CD4-positive, alpha-beta T cell treated with Interleukin-4 for 4 hours (primary cell): ENCODE measurements at regions not wholly inside any gene's neighbourhood (a gene's known extent, or its start where the extent isn't known, plus 50 kb on each side); places are given as distances from the start of the nearest gene placed in this dataset.

Source experiments
- DNase-seq: peaks from one replicate; pipeline ENCODE4 v3.0.0-alpha.2; 2020

DNA sequence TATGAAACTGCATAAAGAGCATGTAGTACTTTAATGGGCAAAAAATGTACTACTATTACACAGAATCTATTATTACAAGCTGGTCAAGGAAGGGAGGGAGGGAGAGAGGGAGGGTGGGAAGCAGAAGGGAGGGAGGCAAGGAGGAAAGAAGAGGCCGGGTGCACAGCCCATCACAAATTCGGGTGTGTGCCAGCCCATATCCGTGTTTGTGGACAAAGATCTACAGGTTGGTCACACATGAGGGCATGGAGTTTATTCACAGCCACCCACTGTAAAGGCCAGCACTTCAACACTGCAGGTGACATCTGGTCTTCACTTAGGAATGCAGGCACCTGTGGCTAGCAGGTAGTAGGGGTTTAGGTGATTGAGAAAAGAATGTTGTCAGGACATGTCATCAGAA, 352.5 kb upstream of the NBEA start:
- DNase-seq, result no peak

DNA sequence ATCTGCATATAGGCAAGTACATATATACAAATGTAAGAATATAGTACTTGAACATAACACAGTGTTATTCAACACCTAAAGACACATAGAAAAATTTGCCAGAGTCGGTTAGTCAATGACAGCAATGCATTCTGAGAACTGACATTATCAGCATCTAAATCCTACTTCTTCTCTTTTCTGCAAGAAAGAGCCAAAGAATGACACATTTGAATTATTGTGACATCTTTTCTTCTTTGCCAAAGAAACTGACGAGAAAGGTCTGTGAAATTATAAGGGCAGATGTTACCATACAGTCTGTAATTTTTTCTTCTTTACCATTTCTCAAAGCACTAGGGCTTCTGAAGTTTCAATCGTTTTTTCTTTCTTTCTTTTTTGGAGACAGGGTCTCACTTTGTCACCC, 350.9 kb upstream of the NBEA start:
- no peak for DNase-seq

DNA sequence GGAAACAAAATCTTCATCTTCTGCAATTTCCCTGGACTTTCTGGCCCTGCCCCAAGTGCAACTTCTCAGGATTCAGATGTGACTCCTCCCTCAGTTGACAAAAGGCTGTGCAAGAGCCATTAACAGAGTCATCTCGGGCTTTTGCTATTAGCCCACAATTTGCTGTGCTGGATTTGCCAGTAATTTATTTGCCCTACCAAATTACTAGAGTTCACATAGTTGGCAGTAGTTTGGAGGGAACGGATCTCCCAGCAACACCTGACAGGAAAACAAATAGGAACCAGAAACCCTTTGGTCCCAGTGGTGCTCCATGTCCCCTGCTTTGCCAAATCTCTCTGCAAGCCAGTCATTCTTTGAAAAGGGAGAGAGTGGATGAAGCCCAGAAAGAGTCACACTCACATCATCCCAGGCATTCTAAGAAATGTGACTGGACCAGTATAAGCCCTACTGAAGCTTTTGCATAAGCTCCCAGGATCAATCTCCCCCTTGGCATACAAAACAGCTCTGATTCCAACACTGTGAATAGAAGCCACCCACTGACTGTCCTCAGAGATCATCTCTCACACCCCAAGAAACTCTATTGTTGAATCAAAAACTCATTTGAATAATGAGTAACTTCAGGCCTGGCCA, 350.1 kb upstream of the NBEA start:
- DNase-seq, result no peak

DNA sequence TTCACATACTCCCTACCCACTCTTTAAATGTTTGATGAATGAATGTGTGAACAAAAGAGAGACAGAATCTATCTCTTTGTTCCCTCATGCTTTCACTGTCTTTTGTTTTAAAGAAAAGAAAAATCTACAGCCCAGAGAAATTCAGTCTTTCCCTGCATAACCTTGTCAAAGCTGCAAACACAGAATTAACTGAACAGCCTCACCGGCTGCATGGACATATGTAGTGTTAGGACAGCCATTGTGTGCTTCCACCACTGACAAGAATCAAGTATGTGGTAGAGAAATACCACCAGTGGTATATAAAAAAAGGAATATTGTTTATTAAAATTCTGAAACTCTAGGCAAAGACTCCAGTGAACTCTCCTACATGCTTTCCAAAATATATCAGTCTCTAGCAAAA, 348.4 kb upstream of the NBEA start:
- DNase-seq, result no peak

DNA sequence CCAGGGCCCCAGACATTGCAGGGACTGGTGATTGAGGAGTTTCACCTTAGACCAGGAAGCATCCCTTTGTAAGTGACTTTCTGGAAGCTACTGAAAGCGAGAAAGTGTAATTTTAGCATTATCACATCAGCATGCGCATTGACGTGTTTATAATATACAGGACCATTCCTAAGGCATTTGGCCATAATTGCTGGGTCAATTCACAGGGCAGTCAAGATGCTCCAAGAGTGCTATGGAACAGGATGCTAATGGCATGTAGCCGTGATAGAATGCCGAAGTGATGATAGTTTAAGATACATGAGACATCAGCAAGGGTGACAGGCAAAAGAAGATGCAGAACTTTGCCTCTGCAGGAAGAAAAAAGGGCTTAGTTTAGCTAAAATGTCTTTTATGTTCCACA, 347.6 kb upstream of the NBEA start:
- no peak for DNase-seq

DNA sequence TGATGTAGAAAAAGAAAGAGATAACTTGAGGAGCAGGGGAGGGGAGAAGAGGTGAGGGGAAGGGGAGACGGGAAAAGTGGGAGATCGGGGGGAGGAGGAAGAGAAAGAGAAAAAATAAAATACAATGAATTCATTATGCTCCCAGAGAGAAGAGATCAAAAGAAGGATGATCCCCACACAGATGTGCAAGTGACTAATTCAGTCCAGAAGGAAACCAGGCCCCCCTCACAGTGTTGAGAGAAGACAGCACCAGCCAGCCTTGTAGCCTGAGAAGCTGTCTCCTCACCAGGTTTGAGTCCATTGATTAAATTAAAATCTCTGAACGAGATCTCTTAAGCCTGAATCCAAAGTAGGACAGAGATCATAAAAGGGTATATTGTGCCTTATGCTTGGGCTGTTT, 333.7 kb upstream of the NBEA start:
- DNase-seq, result no peak

DNA sequence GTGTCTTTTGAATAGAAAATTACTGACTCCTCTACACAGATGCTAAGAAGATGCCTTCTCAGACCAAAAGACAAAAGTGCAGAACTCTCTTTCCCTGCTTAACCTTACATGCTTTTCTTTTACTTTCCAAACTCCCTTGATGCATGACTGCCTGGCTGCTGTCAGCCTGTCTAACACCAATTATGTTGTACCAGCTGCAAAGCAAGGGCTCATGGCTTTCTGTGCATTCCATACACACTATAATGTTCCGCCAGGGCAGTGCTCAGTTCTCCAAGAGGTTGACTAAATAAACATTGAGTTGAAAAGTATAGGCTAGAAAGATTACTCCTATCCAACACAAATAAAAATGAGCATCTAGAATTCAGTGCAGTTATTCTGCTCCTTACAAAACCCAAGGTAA, 330.4 kb upstream of the NBEA start:
- no peak for DNase-seq

DNA sequence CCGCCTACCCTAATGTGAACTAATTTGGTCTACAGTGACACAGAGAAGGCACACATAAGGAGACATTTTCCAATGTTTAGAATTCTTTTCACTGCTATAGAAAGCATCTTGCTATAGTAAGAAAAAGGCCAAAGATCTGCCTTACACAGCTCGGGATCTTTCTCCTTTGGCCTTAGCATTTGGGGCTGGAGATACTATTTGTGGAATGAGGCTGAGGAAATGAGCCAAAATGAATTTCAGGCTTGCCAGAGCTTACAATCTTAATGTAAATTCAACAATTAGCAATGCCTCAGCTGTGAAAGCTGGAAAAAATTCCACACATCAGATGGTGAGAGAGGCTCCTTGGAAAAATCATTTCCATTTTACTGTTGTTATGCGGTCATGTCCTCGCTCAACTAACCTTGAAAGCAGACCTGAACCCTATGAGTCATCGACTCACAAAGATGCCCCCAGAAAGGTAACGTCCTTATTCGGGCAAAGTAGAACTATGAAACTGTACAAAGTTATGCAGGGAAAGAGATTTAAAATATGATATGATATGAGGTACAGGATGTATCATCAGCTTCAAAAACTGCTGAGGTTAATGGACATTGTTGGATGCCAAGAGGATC, 324.5 kb upstream of the NBEA start:
- DNase-seq, result no peak

DNA sequence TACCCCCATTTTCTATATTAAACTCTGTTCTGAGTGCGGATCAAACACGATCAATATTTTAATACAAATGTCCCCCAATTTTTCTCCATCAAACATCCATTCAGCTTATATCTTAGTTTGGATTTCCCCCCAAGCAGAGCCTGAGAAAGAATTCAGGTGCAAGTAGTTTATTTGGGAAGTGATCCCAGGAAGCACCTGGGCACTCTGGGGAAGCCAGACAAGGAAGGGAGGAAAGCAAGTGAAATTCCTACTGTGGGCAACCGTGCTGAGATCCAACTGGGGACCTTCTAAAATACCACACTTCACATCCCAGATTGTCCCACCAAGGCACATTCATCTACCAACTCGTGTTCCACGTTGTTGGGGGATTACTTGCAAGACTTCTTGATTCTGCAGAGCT, 323.4 kb upstream of the NBEA start:
- no peak for DNase-seq

DNA sequence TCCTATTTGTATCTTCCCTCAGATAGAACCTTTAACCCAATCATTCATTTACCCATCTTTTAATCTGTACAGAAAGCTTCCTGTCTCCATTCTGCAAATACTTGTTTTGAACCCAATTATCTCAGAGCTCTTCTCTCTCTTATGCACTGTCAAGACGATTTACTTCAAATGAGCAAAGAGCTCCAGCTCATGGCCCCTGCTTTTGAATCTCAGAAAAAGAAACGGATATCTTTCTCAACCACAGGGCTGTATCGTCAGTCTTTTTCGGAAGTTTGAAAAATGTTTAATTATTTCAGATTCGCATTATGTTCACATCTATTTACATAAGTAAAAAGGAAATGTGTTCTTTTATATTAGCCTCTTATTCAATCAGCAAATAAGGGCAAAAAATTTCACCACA, 322.7 kb upstream of the NBEA start:
- no peak for DNase-seq

DNA sequence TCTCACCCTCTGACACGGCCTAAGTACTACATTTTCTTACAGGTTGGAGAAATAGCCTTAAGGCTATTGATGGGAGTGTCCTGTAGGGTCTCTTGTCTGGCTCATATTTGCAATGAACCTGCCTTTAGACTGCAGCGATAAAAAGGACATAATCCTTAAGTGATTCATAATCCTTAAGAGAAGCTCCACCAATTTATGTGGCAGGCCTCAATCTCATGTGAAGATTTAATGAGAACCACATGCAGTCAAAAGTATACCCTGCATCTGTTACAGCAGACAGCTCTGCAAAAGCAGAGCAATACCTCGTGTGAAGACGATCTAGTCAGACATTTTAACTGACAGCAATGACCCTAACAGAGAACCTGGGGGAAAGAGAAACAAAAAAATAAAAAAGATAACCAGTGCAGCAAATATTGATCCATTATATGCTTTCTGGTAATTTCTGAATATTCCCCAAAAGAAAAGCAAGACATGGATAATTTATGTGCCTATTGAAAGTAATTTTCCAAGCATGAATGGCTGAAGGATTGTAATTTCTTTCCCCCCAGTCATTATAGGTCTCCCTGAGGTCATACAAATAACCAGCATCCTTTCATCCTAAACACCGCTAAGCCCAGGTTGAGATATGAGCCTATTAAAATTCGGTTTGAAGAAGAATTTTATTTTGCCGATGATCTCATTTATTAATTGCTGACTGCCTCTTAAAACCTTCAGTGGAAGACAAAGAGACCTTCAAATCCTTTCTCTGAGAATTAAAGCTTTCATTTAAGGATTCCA, 321.8 kb upstream of the NBEA start:
- no peak for DNase-seq

DNA sequence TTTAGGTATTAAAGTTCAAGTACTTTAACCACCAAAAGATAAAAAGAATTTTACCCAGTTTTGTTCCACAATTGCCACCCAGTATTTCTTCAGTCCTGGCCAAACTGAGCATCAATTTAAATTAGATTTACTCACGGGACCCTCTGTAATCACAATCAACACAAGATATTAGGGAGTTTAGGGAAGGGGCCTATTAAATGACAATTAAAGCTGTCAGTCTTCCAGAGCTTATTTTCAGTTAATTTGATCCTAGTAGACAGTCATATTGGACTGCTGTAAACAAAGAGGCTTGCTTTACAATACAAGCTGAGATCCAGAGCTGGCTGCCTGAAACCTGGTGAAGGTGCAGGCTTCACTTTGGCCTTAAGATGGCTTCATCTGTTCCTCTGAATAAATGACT, 321.2 kb upstream of the NBEA start:
- no peak for DNase-seq

DNA sequence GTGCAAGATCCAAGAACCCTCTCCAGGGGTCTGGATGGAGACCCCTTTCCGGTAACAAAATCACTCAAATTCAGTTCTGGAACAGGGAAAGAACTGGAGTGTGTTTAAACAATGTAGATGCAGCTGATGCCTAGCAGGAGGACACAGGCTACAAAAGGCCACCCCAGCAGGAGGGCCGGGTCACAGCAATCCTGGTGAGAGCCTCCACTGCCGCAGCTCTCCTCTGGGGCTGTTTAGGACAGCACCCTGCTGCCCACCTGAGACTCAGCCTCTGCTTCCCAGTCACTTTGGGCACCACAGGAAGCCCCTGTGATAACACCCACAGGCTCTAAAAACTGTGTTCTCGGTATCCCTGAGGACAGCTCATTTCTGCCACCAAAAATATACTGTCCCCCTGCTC, 318.7 kb upstream of the NBEA start:
- DNase-seq, result no peak

DNA sequence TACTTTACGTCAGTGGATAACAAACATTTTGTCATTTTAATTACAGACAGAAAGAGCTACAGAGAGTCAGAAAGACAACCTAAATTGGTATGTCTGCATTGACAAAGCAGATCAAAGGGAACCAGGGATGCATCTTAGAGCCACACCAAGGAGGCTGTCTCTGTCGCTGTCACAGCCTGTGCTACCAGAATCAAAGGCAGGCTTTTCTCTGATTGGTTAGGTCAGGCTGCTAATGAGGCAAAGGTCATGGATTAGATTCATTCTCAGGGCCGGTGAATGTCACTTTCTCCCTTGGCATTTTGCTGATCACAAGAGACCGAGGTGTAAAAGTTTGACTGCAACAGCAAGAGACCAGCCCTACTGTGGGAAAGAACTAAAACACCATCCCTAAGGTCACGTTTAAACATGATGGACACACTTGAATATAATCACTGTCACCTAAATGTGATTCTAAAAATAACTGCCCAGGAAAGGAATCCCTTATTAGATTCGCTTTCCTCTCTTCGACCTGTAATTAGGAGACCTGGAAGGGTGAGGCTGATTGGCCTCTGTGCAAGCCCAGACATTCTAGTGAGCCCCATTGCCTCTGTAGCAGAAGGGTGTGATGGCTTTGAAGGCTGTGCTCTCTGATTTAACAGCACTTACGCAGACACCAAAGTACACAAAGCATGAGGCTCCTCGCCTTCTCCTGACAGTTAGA, 314.4 kb upstream of the NBEA start:
- DNase-seq, result no peak

DNA sequence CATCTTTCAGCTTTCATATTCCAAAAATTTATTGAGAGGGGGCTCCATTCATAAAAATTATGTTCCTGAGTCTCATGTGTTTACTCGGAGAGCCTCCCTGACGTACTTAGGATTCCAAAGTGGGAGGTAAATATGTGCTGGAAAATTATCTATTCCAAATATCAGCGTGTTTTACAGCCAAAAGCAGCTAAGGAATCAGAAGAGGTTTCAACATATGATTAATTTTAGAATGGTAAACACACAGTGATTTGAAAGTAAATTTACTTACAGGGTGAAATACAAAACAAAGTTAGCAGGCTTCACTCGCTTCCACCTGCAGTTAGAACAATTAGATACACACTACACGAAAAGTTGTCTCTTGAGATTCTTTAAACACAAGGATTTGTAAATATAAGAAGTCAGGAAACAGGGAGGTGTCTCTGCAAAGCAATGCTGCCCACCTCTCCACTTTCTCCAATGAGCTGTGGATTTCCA, 313.8 kb upstream of the NBEA start:
- DNase-seq, result no peak

DNA sequence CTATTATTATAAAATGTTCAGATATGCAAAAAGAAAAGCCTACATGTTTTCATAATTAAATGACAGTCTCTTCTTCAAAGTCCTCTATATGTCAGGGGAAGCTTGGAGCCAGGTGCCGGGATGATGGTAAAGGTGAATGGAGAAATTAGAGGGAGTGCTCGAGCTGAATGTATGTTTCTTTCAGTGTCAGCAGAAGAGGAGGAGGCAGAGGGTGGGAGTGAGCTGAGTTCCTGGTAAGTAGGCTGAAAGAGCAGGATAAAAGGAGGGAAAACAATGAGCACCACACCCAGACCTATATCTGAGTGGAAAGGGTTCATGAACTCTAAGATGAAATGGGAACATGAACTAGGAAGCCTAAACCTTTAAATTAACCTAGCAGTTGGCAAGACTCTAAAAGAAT, 307.6 kb upstream of the NBEA start:
- no peak for DNase-seq

DNA sequence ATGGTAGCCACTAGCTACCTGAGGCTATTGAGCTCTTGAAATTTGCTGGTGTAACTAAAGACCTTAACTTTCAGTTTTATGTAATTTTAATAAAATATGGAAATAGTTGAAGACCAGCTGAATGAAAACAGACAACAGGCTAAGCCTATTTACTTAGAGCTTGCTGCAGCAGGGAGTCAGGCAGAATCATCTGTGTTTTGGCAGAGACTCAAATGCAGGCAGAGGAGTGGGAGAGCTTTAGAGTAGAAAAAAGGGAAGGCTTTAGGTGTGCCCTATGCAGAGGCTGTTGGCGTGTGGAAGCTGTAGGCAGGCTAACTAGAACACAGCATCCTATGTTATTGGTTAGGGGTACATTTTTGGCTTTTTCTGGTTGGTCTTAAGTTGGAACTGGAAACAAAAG, 304.9 kb upstream of the NBEA start:
- no peak for DNase-seq

DNA sequence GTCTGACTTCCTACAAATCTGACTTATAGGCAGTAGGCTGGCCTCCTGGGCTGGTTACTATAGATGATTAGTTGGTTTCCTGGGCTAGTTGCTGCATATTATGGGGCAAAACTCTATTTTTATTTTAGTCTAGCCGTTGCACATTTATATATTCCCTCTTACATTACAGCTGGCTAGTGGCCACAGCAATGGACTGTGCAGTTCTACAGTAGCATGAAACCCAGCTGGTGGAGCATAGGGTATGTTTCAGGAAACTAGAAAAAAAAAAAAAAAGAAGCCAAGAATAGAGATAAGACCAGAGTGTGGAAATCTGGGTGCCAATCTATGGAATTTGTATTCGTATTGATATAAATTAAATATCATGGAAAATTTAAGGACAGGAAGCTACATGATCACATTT, 304.4 kb upstream of the NBEA start:
- no peak for DNase-seq

DNA sequence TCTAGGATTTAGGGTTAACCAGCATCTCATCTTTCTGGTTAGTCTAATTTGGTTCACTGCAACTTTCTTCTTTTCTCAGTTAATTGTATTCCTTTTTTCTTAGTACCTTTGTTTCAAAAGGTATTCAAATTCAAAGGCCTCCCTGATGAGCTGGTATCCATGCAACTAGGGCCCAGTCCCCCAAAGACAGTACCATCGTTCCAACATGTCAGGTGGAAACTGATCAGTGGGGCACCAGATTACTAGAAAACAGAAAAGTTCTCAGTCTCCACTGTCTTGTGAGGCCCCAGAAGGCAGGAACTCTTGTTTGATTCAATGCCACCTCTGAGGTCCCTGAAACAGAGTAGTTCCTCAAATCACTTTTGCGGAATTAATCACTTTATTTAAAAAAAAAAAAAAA, 303.2 kb upstream of the NBEA start:
- no peak for DNase-seq

DNA sequence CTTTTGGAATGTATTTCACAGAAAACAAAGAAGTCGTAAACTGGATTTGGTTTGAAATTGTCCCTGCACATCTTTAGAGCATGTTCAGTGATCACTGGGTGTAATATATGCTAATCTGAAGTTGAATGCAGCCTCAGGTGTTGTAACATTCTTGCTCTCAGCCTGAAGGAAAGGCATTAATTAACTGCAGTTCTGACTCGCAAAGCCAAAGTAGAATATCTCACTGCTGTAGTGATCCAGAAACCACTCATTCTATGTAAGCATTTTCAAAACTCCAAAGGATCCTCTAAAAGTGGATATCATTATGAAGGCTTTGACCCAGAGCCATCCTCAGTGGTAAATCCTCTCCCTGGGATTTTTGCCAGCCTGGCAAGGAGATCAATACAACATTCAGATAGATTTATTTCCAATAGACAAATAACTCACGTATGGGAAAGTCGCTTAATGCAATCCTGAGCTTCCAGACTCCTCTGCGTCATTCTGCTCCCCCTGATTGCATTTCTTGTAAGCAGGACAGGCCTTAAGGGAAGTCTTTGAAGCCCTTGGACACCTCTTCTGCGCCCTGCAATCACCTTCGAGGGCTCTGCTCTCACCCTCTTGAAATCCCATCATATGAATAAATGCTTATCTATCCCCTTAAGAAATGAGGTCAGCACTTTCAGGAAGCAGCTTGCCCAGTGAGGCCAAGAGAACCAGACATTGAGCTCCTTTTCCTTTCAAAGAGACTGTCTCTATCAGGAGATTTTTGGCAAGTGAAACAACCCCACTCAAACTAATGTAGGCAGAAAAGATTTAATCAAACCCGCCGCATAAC, 301.7 kb upstream of the NBEA start:
- DNase-seq, result no peak

DNA sequence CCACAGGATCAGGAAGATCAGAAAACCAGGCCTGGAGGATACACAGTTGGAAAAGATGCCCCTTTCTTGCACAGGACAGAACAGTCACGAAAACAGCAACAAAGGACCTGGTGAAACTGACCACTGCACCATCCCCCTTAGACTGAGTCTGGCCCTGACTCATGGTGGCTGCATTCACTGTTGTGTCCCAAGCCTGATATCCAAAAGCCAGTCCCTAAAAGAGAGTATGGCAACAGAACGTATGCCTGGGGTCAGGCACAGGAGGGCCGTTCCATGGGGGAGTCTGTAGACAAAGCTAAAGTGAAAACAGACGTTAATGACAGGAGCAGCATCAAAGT, 301.1 kb upstream of the NBEA start:
- DNase-seq, result no peak

DNA sequence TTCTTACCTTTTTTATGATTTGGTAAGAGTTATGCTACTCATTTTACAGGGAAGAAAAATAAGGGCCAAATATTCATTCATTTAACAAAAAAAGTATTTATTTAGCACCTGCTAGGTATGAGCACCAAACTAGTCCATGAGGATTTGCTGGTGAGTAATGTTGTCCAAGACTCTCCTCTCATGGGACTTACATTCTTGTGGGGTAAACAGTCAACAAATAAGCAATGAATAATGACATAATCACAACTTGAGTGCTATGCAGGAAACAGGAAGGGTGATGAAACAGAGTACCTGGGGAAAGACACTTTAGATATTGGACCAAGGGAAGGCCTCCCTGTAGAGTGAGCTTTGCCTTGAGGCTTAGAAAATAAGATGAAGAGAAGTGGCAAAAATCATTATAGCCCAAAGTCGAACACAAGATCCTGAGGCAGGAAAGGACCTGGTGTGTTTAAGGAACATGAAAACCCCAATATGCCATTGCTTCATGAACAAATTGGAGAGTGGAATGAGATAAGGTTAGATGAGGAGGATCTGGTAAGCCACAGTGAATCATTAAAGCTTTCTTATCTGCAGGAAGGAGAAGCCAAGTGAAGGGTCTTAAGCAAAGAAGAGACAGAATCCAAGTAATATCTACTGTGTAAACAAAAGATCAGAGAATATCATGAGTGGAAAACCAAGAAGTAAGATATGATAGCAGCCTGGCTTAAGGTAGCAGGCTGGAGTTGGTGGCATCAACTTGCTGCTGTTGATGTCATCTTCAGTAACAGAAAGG, 294.5 kb upstream of the NBEA start:
- DNase-seq, result no peak
